ENCODE measurements at regions not wholly inside any gene's neighbourhood (a gene's known extent, or its start where the extent isn't known, plus 50 kb on each side); places are given as distances from the start of the nearest gene placed in this dataset.

DNA sequence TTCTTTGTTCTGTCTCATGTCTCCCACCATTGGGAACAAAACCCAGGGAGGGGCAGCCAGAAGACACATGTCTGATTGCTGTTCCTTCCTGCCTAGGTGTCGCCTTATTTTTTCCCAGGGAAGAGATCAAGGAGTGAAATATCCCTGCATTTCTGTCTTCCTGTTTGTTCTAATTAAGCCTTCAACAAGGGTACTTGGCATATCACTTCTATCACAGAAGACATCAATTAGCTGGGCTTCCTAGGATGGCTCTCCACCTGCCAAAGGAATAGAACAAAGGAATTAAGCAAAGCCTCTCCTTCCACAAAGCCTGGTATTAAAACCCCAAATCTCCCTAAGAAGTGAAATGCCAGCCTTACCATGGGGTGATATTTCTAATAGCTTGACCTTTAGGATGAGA, 299.5 kb upstream of the CD180 start:
- no peaks in the 10 kb centered on the region for H3K79me2 ChIP-seq (ENCODE audit: insufficient read depth, low read length)

DNA sequence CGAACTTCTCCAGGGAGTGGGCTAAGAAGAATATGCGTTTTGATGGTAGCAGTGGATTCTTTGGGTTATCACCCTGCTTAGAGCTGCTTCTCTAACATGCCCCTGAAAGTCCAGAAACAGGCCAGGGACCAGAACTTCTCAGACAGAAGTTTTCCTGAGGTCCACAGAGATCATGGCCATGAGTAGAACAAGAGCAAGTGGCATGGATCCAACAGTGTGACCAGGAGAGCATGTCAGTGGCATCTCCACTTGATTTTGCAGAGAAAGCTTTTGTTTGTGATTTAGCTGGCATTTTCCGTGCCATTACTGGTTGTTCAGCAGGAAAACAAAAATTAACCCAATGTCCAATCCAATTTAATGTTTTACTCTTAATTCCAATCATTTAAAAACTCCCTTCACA, 298.5 kb upstream of the CD180 start:
- no peaks in the 10 kb centered on the region for H3K36me3 ChIP-seq (ENCODE audit: low read length)

More for the DNA sequence above, 299.5 kb upstream of the CD180 start:
- Histone ChIP-seq H3K27me3 (ENCODE audit: low read length) (no peaks in the 10 kb centered on the region), H3K4me2 (ENCODE audit: low read depth, low read length, poor library complexity, severe bottlenecking) (no peak overlapping the region), H2AFZ (ENCODE audit: low read depth, low read length, severe bottlenecking) (no peak overlapping the region), H3F3A (ENCODE audit: insufficient read depth) (no peaks in the 10 kb centered on the region), H3K9ac (ENCODE audit: low read length) (no peak overlapping the region), H3K27ac (ENCODE audit: low read depth, low read length) (no peak overlapping the region), H3K9me3 (ENCODE audit: insufficient read depth, low read length) (no peaks in the 10 kb centered on the region), H3K4me3 (ENCODE audit: insufficient read depth, low read length, poor library complexity, severe bottlenecking) (no peak overlapping the region), H3K36me3 (ENCODE audit: low read length) (no peaks in the 10 kb centered on the region), H4K20me1 (ENCODE audit: low read depth, low read length) (no peaks in the 10 kb centered on the region), H3K9me2 (replicated peaks; ENCODE audit: insufficient read depth, low read length) (no peaks in the 10 kb centered on the region)
- no peak for TF ChIP-seq EZH2phosphoT487 (conservative IDR thresholded peaks at IDR 0.05; ENCODE audit: low read length)
- TF ChIP-seq, protein P1, sequence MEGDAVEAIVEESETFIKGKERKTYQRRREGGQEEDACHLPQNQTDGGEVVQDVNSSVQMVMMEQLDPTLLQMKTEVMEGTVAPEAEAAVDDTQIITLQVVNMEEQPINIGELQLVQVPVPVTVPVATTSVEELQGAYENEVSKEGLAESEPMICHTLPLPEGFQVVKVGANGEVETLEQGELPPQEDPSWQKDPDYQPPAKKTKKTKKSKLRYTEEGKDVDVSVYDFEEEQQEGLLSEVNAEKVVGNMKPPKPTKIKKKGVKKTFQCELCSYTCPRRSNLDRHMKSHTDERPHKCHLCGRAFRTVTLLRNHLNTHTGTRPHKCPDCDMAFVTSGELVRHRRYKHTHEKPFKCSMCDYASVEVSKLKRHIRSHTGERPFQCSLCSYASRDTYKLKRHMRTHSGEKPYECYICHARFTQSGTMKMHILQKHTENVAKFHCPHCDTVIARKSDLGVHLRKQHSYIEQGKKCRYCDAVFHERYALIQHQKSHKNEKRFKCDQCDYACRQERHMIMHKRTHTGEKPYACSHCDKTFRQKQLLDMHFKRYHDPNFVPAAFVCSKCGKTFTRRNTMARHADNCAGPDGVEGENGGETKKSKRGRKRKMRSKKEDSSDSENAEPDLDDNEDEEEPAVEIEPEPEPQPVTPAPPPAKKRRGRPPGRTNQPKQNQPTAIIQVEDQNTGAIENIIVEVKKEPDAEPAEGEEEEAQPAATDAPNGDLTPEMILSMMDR (IDR thresholded peaks at IDR 0.05; ENCODE audit: insufficient read depth, low read length, poor library complexity, severe bottlenecking), result no peak

DNA sequence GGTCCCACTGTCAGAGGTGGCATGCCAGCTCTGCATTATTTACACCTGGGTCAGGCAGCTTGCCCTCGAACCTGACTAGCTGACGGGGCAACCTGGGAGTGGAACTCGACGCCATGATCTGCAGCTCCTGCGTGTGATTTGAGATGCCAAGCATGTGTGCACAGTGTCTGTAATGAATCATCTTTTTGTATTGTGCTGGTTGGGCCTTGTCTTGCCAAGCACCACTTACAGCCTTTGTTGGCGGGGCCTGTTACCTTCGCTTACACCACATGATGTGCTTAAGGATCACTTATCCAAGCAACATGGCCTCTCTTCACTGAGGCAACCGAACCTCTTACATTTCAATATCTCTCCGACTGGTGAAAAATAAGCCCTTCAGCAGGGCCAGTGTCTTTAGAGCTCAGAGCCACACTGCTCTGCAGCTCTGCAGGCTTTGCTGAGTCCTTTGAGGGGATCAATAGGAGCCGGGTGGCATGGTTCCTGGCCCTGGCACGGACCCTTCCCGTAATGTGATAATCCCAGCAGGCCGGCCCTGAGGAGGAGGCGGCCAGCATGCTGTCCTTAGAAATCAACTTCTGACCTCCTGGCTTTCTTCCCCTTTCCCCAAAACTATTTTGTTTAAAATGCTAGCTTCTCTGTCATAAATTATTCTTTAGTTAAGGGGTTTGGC, 297.7 kb upstream of the CD180 start:
- no peak for TF ChIP-seq EZH2phosphoT487 (conservative IDR thresholded peaks at IDR 0.05; ENCODE audit: low read length)
- TF ChIP-seq, protein P1 (IDR thresholded peaks at IDR 0.05; ENCODE audit: insufficient read depth, low read length, poor library complexity, severe bottlenecking), result no peak

More for the DNA sequence above, 298.5 kb upstream of the CD180 start:
- no peak overlapping the region for H3K27ac ChIP-seq (ENCODE audit: low read depth, low read length)
- no peak overlapping the region for H2AFZ ChIP-seq (ENCODE audit: low read depth, low read length, severe bottlenecking)
- no peaks in the 10 kb centered on the region for H3K79me2 ChIP-seq (ENCODE audit: insufficient read depth, low read length)
- H3K4me2 ChIP-seq (ENCODE audit: low read depth, low read length, poor library complexity, severe bottlenecking), result no peak overlapping the region
- H3F3A ChIP-seq (ENCODE audit: insufficient read depth), result no peaks in the 10 kb centered on the region
- no peak overlapping the region for H3K9ac ChIP-seq (ENCODE audit: low read length)
- no peaks in the 10 kb centered on the region for H4K20me1 ChIP-seq (ENCODE audit: low read depth, low read length)
- H3K4me3 ChIP-seq (ENCODE audit: insufficient read depth, low read length, poor library complexity, severe bottlenecking), result no peak overlapping the region
- H3K9me3 ChIP-seq (ENCODE audit: insufficient read depth, low read length), result no peaks in the 10 kb centered on the region
- no peaks in the 10 kb centered on the region for H3K27me3 ChIP-seq (ENCODE audit: low read length)
- no peak for TF ChIP-seq EZH2phosphoT487 (conservative IDR thresholded peaks at IDR 0.05; ENCODE audit: low read length)
- TF ChIP-seq, protein P1 (IDR thresholded peaks at IDR 0.05; ENCODE audit: insufficient read depth, low read length, poor library complexity, severe bottlenecking), result no peak
- H3K9me2 ChIP-seq (replicated peaks; ENCODE audit: insufficient read depth, low read length), result no peaks in the 10 kb centered on the region

More for the DNA sequence above, 297.7 kb upstream of the CD180 start:
- no peaks in the 10 kb centered on the region for H3K9me2 ChIP-seq (replicated peaks; ENCODE audit: insufficient read depth, low read length)
- no peaks in the 10 kb centered on the region for H3F3A ChIP-seq (ENCODE audit: insufficient read depth)
- H3K27me3 ChIP-seq (ENCODE audit: low read length), result no peaks in the 10 kb centered on the region
- H2AFZ ChIP-seq (ENCODE audit: low read depth, low read length, severe bottlenecking), result no peak overlapping the region
- H3K79me2 ChIP-seq (ENCODE audit: insufficient read depth, low read length), result no peaks in the 10 kb centered on the region
- H3K4me3 ChIP-seq (ENCODE audit: insufficient read depth, low read length, poor library complexity, severe bottlenecking), result no peak overlapping the region
- H3K4me2 ChIP-seq (ENCODE audit: low read depth, low read length, poor library complexity, severe bottlenecking), result no peak overlapping the region
- H3K27ac ChIP-seq (ENCODE audit: low read depth, low read length), result no peak overlapping the region
- no peaks in the 10 kb centered on the region for H3K9me3 ChIP-seq (ENCODE audit: insufficient read depth, low read length)
- H3K9ac ChIP-seq (ENCODE audit: low read length), result no peak overlapping the region
- no peaks in the 10 kb centered on the region for H3K36me3 ChIP-seq (ENCODE audit: low read length)
- H4K20me1 ChIP-seq (ENCODE audit: low read depth, low read length), result no peaks in the 10 kb centered on the region
